ENCODE measurements at regions not wholly inside any gene's neighbourhood (a gene's known extent, or its start where the extent isn't known, plus 50 kb on each side); places are given as distances from the start of the nearest gene placed in this dataset.

DNA sequence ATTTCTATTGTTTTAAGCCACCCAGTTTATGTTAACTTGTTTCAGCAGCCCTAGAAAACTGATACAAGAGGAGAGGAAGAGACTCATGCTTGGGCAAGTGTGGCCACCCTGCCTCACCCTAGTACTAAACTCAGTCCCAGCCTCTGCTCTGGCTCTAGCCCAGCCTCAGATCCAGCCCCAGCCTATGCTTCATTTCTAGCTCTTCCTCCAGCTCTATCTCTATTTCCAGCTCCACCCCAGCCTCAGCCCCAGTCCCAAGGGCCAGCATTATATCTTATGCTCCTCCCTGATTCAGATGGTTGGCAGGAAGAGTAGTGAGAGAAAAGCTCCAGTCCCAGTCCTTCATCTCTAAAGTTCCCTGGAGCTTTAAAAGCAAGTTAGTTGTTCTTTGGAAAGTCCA, 535.5 kb downstream of the PTPRC start:
- DNase-seq: no peak
- intact Hi-C loops (cut with DNase I): loop anchor here (5.0 kb wide), 1 partner anchor 172 kb away; no protein-coding TSS in a partner anchor

DNA sequence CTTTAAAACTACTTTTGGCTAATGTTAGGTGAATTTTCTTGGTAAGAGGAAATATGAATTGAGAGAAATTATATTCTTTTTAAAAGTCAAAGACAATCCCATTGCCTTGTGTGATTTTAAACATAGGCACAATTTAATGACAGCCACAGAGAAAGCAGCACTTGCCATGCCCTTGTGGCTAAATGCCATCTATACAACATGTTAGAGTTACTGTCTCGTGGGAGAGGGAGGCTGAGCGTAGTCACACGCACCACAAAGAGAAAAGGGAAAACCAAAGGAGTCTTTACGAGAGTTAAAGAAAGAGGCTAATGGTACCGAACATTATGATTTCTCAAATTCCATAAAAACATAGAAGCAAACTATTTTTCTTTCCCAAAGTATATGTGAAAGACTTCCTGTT, 537.9 kb downstream of the PTPRC start:
- DNase-seq: no peak
- intact Hi-C loops (cut with DNase I): no loop called here

DNA sequence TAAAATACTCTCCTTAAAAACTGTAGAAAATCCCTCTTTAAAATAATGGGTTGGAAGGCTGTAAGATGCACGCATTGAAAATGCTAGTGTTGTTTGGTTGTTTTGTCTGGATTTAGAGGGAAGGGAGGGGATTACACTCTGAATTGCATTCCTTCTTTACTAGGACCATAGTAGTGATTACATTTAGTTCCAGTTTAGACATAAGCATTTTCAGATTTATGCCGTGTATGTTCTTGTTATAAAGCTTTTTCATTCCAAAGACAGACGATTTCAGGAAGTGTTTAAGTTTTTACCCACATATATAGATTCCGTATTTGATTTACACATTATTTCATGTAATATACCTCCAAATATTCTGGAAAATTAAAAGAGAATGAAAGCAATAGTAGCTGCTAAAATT, 538.4 kb downstream of the PTPRC start:
- no peak for DNase-seq
- intact Hi-C loops (cut with DNase I): no loop called here

DNA sequence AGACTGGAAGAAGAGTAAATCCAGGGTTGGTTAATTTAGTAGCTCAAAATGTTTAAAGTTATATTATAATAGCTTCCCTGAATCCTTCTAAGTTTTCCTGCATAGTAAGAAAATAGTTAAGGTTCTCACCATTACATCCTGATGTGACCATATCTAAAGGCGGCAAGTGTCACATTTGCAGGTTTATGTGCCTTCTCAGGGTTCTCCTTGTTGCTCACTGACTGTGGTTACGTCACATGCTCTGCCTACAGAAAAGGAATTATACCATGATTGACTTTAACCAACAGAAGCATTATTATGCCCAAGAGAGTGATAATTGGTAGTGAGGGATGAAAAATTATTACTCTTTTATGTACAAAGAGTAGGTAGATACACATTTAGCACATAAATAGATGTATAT, 539.8 kb downstream of the PTPRC start:
- DNase-seq: no peak
- intact Hi-C loops (cut with DNase I): no loop called here

DNA sequence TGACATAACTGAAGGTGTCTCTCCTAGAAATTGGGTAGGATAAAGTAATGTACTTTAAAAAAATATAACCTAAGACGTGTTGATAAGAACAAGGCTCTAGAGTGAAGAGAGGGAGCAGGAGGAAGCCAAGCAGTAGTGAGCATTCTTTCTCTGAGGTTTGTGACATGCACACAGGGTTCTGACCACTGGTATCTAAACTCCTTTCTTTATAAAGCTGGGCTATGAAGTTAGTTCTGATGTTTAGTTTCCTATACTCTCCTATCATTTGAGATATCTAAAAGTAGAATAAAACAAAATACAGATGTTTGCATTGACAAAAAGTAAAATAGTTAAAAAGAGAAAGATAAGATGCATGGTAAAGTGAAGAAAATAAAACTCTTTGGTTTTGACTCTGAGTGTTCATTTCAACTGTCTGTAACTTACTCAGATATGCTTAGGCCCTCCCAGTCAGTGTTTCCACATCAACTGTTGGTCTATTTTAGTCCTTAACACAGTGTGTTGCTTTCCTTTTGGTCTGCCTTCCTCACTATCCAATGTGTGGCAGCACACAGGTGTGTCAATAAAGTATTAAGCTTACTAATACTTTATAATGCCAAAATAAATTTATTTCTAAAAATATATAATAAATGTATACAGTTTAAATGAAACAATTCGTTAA, 543.5 kb downstream of the PTPRC start:
- DNase-seq: no peak
- intact Hi-C loops (cut with DNase I): no loop called here

DNA sequence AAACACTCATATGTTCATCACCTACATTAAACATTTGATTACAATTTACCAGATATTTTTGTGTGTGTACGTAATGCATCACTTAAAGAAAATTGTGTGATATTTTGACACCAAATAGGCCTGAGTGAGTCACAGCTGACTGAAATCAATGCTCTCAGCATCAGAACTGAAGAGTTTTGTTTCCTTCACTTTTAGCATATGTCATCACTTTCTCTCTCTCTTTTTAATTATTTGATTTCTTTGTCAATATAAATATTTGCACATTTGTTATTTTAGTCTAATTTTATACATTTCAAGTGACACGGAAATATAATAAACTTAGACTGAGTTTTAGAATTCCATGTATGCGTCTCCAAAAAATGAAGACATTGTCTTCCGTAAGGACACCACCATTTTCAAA, 545.3 kb downstream of the PTPRC start:
- intact Hi-C loops (cut with DNase I): no loop called here
- DNase-seq: no peak

DNA sequence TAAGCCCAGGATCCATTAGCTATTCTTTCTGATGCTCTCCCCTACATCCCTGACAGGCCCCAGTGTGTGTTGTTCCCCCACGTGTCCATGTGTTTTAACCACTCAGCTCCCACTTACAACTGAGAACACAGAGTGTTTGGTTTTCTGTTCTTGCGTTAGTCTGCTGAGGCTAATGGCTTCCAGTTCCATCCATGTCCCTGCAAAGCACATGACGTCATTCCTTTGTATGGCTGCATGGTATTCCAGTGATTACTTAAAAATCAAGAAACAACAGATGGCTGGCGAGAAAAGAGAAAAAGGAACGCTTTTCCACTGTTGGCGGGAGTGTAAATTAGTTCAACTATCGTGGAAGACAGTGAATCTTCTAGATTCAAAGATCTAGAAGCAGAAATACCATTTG, 556.0 kb downstream of the PTPRC start:
- no peak for DNase-seq

DNA sequence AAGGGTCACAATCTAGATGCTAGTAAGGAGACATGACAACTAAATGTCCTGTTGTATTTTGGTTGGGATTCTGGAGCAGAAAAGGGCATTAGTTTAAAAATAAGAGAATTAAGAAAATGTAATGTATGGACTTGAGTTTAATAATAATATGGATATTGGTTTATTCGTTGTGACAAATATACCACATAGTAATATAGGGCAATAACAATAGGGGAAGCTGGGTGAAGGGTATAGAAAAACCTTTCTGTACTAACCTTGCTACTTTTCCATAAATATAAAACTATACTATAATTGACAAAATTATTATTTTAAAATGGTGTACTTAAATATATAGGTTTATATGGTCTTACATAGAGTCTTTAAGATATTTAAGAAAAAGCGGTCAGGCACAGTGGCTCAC, 558.9 kb downstream of the PTPRC start:
- intact Hi-C loops (cut with DNase I): no loop called here
- no peak for DNase-seq

More for the DNA sequence above, 556.0 kb downstream of the PTPRC start:
- intact Hi-C loops (cut with DNase I): no loop called here

DNA sequence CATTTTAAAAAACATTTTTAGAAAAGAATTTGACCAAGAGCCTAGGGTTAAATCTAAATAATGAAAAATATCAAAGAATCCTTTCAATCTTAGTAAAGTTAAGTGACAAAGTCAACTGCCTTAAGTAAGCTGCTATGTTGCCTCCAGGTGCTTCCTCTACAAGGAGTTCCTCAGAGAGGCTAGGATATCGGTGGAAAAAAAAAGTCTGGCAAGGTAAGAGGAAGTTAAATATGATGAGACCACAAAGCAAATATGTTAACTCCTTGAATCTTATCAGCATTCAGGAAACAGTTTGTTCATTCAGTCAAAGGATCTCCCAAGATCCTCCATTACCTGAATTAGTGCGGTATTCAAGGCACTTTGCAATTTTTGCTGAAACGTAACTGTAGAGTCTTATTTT, 563.5 kb downstream of the PTPRC start:
- DNase-seq: no peak

DNA sequence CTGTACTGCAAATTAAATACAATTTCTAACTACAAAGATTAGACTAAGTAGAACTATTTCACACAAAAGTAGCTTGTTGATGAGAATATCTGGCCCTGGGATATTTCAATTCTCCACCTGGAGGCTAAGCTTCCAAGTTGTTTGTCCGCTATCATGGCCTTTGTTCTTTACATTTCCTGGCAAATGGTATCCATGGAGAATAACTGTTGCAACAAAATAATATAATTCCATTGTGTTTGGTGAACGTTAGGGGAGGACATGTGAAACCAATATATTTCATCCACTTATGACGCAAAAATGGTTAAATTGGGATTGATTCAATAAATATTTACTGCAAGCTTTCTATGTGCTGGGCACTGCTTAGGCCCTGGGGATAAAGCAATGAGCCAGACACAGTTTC, 565.4 kb downstream of the PTPRC start:
- intact Hi-C loops (cut with DNase I): no loop called here
- DNase-seq: no peak

More for the DNA sequence above, 563.5 kb downstream of the PTPRC start:
- intact Hi-C loops (cut with DNase I): no loop called here

DNA sequence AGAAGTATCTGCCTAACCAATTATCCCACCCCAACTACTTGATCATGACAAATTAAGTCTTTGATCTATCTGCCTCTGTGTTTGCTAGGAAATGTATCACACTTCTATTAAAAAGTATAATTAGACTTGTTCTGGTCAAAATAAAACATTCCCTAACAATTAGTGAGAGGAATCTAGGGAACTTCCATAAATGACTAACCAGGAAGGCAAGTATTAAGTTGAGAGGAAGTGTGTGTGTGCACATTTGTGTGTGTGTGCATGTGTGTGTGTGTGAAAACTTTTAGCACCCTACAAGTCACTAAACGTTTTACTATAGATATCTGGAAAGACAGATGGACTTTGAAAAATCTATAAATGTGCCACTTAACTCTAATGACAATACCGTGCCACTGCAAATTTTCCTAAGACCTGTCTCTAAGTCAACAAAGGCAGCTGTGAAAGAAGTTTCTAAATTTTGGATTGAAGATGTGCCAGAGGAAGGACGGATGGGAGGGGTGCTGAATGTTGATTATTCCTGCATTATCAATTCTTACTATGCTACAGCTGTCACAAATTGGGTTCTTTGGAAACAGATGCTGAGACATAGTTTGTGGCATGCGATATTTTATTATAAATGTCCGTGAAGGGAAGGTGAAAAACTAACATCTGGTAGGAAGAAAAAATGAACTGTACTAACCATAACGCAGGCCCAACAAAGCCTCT, 567.1 kb downstream of the PTPRC start:
- DNase-seq: no peak
- intact Hi-C loops (cut with DNase I): no loop called here

DNA sequence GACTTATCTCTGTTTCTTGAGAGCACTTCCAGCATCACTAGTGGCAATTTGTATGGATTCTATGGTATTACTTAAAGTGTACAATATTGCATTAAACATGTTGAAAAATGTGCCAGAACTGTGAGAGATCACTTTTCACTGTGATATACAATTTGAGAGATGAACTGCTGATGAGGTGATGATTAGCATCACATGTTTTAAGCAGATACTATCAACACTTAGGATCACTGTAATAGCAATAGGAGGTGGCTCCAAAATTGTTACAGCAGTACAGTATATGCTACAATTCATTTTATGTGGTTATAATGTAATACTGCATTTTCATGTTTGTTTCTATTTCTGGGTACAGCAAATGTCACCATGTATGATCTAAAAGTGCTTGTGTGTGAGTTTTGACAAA, 570.0 kb downstream of the PTPRC start:
- intact Hi-C loops (cut with DNase I): no loop called here
- no peak for DNase-seq

DNA sequence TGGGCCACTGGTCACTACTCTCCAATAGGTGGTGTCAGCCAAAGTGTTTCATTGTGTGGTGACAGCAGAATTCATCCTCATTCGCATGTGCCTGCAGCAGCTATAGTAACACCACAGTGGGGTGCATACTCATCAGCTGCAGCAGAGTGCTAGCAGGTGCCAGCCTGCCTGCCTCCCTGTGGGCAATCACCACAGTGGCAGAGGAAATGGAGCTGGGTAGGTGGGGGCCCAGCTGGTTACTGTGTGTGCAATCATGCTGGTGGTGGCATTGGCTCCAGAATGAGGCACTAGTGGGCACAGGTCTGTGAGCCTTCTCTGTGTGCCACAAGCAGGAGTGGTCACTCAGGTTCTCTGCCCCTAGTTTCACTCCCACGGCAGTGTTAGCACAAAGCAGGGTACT, 579.2 kb downstream of the PTPRC start:
- DNase-seq: peak in 1 of 10 donors; percentile 67
- intact Hi-C loops (cut with DNase I): no loop called here

DNA sequence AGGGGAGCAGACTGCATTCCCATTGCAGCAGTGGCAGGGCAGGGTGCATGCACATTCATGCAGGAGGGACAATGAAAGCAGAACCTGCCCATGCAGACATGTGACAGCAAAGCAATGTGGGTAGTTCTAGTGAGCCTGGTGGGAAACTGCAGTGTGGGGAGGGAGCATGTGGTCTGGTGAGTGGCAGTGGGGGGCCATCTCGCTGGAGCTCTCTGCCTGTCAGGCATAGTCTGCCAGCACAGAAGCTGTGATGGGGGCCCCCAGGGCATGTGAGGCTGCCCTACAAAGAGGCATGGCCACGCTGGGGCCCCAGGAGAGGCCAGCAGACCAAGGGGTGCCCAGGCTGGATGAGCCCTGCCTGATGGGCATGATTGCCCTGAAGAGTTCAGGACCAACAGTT, 579.7 kb downstream of the PTPRC start:
- intact Hi-C loops (cut with DNase I): no loop called here
- peak in 1 of 10 donors; percentile 65 for DNase-seq

DNA sequence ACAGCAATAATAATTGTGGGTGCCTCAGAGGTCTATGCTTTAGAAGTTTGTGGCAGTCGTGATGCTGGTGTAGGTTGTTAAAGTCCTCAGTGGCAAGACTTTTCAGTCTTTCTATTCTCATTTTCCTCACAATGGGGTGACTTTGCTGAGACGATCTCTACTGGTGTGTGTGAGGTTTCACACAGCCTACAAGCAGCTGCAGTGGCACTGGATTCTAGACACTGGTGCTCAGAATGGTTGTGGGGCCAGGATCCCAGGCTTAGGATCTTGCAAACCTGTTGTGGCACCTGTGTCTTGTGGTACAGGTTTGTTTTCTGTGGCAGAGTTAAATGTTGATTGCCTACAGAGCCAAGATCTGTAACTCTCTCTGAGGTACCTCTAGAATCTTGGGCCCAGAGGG, 581.2 kb downstream of the PTPRC start:
- intact Hi-C loops (cut with DNase I): no loop called here
- DNase-seq: no peak

DNA sequence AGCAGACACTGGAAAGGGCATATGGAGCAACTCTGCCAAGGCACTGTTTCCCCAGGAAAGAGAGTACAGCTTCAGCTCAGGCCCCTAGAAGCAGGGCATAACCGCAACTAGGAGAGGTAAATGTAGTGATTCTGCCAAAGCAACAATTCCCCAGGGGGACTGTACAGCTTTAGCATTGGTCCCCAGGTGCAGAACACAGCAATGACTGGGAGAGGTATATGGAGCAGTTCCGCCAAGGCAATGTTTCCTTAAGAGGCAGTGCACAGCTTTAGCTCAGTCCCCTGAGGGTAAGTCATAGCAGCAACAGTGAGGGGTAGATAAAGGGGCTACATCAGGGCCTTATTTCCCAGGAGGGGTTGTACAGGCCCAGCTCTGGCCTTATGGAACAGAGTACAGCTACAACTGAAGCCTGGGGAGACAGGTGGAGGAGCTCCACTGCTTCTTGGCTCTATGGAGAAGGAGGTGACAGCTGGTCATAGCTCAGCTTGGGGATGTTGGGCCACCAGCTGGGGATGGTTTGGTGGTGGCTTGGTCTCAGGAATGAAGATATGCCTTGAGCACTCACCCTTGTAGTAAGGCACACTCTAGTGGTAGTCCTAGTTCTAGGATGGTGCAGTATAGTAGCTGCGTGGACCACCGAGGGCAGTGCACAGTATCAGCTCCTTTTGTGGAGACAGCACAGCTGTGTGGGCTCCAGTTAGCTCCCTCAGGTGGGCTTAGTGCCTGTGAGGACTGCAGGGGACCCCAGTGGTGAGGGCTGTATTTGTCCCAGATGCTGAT, 582.7 kb downstream of the PTPRC start:
- no peak for DNase-seq
- intact Hi-C loops (cut with DNase I): no loop called here

DNA sequence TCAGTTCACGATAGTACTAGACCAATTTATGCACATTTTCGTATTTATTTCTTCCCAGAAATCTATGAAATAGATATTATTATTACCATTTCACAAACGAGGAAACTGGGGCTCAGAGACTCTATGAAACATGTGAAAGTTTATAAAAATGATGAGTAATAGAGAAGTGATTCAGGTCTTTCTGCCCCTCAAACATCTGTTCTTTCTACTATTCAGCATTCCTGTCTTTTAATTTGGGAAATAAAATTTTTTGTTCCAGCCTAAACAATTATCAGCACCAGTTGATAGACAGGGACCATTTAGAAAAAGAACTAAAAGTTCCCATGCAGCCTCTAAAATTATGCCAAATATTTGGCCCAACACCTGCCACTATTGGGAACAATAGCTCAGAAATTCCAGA, 585.1 kb downstream of the PTPRC start:
- DNase-seq: no peak
- intact Hi-C loops (cut with DNase I): no loop called here

DNA sequence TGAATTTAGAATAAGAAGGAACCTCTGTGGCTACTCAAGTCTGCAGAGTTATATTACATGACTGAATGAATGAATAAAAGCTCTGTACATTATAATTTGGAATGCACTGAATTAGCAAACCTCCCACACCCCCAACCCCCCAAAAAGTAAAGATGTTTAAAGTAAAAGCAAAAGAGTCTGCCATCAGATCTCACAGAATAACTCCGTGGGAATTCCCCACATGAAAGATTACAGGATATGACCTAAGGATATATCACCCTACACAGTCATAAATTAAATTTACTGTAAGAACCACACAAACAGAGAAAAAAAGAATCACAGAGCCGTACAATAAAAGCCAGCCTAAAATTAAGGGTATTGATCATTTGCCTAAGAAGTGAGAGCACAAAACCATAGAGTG, 587.3 kb downstream of the PTPRC start:
- intact Hi-C loops (cut with DNase I): no loop called here
- no peak for DNase-seq

DNA sequence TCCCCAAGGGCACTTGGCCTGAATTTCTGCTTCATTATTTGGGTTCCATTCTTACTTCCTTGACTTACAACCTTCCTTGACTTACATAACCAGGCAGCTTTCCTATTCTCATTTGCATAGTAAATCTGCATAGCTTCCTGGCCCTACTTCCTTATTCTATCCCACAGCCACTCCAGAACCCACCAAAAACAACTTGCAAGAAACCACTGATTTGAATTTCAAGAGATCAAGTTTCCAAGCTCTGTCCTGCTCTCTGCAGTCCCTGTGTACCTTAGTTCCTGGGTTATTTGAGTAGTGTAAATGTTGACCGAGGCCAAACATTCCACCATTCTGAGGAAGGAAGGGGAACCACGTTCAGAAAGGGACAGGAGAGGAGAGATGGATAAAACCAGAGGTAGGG, 603.3 kb downstream of the PTPRC start:
- intact Hi-C loops (cut with DNase I): no loop called here
- no peak for DNase-seq

DNA sequence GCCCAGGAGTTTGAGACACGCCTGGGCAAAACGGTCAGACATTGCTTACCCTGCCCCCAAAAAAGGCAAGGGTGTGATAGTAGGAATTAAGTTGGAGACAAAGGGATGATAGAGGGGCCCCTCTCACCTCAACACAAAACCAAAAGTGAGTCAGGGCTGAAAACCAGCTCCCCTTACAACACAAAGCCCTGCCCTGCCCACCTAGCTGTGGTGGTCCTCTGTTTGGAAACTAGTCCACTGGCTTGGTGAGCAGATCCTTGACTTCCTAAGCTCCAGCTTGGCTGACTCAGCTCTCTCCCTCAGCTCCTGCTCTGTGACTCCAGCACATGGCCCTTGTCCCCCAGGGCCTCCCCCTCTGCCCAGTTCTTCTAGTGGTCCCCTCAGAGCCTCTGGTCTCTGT, 603.8 kb downstream of the PTPRC start:
- intact Hi-C loops (cut with DNase I): no loop called here
- DNase-seq: no peak

DNA sequence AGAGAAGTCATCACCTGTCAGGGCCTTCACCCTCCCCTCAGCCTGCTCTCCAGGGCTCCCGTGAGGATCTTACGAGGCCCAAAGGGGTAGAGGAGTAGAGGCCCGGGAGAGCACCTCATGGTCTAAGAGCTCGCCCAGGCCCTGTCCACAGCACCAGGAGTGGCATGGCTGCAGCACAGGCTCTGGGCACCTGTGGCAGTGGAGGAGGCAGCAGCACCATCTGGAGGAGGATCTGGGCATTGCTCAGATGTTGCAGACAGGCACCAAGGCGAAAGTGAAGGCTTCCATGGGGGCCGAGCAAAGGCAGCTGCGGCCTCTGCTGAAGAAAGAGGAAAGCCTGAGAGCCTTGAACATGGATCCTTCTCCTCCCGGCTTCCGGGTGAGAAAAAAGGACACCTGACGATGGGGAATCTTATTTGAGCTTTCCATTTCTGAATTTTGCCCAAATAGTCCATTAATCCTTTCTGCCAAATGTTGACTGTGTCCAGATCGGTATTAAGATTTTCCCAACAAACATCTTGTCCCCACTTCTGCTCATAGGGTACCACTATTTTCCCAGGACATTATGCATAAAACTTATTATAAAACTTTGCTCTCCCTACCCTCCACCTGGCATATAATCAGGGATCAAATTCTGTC, 604.7 kb downstream of the PTPRC start:
- DNase-seq: peak; percentile 13 to 95 (median 67)
- intact Hi-C loops (cut with DNase I): no loop called here

Measured in posterior cingulate gyrus (tissue), 11 donors.